ENCODE measurements at regions not wholly inside any gene's neighbourhood (a gene's known extent, or its start where the extent isn't known, plus 50 kb on each side); places are given as distances from the start of the nearest gene placed in this dataset.

DNA sequence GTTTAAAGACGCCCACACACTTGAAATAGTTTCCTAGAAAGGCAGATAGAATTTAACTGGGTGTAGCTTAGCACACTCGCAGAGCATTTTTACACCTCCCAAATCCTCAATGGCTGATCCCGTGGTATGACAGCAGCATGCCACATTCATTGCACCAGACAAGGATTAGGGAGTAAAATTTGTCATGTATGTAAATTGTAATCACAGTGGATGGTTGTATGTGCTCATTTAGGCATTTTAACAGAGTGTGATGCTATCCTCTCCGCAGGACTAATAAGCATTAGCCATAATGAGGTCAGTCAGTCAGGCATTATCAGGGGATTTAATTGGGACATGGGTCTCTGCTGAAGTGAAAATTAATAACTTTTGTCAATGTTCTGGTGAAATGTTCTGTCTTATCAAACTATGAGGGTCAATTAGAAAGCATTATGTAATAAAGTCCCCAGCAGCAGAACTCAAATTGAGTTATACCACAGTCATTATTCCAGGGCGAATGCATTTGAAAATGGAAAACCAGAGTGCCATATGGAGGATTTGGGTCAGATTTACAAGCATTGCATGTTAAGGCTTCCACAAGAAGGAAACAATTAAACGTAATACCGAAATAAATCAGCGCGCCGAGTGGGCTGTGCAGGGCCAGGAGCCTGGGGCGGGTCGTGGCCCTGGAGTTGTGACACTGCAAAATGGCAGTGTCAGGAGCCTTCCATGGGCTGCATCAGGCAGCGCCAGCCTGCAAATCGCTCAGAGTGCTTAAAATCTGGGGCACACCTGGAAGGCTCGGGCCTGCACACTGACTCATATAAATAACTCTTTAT, 602.2 kb downstream of the BNC2 start:
- TF ChIP-seq, protein P1, sequence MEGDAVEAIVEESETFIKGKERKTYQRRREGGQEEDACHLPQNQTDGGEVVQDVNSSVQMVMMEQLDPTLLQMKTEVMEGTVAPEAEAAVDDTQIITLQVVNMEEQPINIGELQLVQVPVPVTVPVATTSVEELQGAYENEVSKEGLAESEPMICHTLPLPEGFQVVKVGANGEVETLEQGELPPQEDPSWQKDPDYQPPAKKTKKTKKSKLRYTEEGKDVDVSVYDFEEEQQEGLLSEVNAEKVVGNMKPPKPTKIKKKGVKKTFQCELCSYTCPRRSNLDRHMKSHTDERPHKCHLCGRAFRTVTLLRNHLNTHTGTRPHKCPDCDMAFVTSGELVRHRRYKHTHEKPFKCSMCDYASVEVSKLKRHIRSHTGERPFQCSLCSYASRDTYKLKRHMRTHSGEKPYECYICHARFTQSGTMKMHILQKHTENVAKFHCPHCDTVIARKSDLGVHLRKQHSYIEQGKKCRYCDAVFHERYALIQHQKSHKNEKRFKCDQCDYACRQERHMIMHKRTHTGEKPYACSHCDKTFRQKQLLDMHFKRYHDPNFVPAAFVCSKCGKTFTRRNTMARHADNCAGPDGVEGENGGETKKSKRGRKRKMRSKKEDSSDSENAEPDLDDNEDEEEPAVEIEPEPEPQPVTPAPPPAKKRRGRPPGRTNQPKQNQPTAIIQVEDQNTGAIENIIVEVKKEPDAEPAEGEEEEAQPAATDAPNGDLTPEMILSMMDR (IDR thresholded peaks at IDR 0.05), result no peak
- TF ChIP-seq ZFX (IDR thresholded peaks at IDR 0.05; ENCODE audit: borderline replicate concordance), result no peak

Data from 22Rv1 (cell line).